Suprapubic skin (tissue), 4 donors: ENCODE measurements at regions not wholly inside any gene's neighbourhood (a gene's known extent, or its start where the extent isn't known, plus 50 kb on each side); places are given as distances from the start of the nearest gene placed in this dataset.

Experiments
- DNase-seq, 2 donors: peaks; one replicate each; pipeline ENCODE4 v3.0.0-alpha.2; 2019; ENCODE audit warnings: low spot score in 2 of 2
- H3K27ac ChIP-seq: fragments of 200-600 bp; sonication (generic); one replicate; pipeline ENCODE4 v1.5.1; 2019
- H3K27me3 ChIP-seq: fragments of 200-600 bp; sonication (generic); one replicate; pipeline ENCODE4 v1.5.1; 2019
- H3K36me3 ChIP-seq: fragments of 200-600 bp; sonication (generic); one replicate; pipeline ENCODE4 v1.5.1; 2019
- H3K4me1 ChIP-seq: fragments of 200-600 bp; sonication (generic); one replicate; pipeline ENCODE4 v1.5.1; 2019
- H3K4me3 ChIP-seq: fragments of 200-600 bp; sonication (generic); one replicate; pipeline ENCODE4 v1.5.1; 2019; ENCODE audit warnings: mild to moderate bottlenecking
- H3K9me3 ChIP-seq: fragments of 200-600 bp; sonication (generic); one replicate; pipeline ENCODE4 v1.5.1; 2019
- EP300 ChIP-seq: sonication (generic); formaldehyde crosslinking; IDR thresholded peaks from one replicate; pipeline ENCODE4 v1.6.1; 2017; ENCODE audit warnings: antibody characterized with exemption
- POLR2A ChIP-seq, 2 donors: fragments of 450-650 bp; IDR thresholded peaks; one replicate each; pipeline ENCODE4 v1.6.1; 2017; ENCODE audit warnings: antibody characterized with exemption in 2 of 2, mild to moderate bottlenecking in 2 of 2, moderate library complexity in 2 of 2
- POLR2AphosphoS5 ChIP-seq, 3 donors: sonication (generic); formaldehyde crosslinking; IDR thresholded peaks; one replicate each; pipeline ENCODE4 v1.6.1; 2017; ENCODE audit warnings: antibody characterized with exemption in 3 of 3
- WGBS: methylation state at CpG from one replicate; pipeline ENCODE4 v1.1.5; 2018; 5-methylcytosine and 5-hydroxymethylcytosine counted together
- TF ChIP-seq, protein P1 (sequence below), 2 donors: fragments of 200-600 bp in 1 of 2; fragments of 450-650 bp in 1 of 2; sonication (generic) in 1 of 2; IDR thresholded peaks; one replicate each; pipeline ENCODE4 v1.5.1; 2016 to 2019; ENCODE audit warnings: antibody characterized with exemption in 2 of 2, mild to moderate bottlenecking in 1 of 2, moderate library complexity in 1 of 2

DNA sequence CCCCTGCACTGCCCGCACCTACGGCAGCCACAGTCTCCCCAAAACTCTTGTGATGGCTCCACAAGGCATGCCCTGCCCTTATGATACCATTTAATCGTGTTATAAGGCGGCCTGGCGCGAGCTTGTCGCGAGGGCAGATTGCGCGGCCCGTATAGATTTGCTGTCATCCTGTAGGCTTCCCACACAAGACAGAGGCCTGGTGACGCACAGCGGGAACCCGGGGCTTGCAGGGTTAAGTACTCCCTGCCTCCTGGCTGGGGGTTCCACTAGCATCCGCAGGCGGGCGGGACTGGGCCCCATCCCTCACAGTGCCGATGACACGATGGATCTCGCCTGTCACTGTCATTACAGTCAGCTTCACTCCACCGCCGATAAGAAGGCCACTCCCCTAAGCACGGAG, 364.9 kb upstream of the IRX2 start:
- TF ChIP-seq POLR2A (IDR thresholded peaks at IDR 0.05) (no peak), POLR2AphosphoS5 (IDR thresholded peaks at IDR 0.05) (no peak), EP300 (no peak)
- TF ChIP-seq, protein P1, sequence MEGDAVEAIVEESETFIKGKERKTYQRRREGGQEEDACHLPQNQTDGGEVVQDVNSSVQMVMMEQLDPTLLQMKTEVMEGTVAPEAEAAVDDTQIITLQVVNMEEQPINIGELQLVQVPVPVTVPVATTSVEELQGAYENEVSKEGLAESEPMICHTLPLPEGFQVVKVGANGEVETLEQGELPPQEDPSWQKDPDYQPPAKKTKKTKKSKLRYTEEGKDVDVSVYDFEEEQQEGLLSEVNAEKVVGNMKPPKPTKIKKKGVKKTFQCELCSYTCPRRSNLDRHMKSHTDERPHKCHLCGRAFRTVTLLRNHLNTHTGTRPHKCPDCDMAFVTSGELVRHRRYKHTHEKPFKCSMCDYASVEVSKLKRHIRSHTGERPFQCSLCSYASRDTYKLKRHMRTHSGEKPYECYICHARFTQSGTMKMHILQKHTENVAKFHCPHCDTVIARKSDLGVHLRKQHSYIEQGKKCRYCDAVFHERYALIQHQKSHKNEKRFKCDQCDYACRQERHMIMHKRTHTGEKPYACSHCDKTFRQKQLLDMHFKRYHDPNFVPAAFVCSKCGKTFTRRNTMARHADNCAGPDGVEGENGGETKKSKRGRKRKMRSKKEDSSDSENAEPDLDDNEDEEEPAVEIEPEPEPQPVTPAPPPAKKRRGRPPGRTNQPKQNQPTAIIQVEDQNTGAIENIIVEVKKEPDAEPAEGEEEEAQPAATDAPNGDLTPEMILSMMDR (IDR thresholded peaks at IDR 0.05), result no peak
- Histone ChIP-seq H3K4me1 (no peaks in the 10 kb centered on the region), H3K27me3 (peaks cover 33% of the 10 kb centered on the region), H3K36me3 (no peaks in the 10 kb centered on the region), H3K4me3 (no peak overlapping the region), H3K9me3 (no peaks in the 10 kb centered on the region), H3K27ac (no peak overlapping the region)
- 52% methylated on average over 23 of the region's 23 CpGs for WGBS
- no peak for DNase-seq

DNA sequence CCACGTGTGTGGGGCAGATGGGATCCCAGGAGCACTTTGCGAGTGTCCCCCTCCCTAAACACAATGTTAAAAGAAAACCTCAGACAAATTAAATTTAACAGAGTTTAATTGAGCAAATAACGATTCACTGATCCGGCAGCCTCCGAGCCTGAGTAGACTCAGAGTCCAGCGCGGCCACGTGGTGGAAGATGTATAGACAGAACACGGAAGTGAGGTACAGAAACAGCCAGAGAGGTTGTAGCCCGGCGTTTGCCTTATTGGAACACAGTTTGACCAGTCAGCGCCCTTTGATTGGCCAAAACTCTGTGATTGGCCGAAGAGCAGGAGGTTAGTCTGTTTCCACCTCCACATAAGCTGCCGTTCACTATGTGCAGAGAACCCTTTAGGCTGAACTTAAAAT, 363.0 kb upstream of the IRX2 start:
- Histone ChIP-seq H3K9me3 (no peaks in the 10 kb centered on the region), H3K27ac (no peak overlapping the region), H3K4me1 (no peaks in the 10 kb centered on the region), H3K4me3 (no peak overlapping the region), H3K27me3 (peaks cover 23% of the 10 kb centered on the region), H3K36me3 (no peaks in the 10 kb centered on the region)
- no peak for DNase-seq
- WGBS, result 90% methylated on average over 14 of the region's 14 CpGs
- no peak for TF ChIP-seq POLR2A (IDR thresholded peaks at IDR 0.05)
- TF ChIP-seq EP300, result no peak
- no peak for TF ChIP-seq POLR2AphosphoS5 (IDR thresholded peaks at IDR 0.05)
- TF ChIP-seq, protein P1 (IDR thresholded peaks at IDR 0.05), result no peak

DNA sequence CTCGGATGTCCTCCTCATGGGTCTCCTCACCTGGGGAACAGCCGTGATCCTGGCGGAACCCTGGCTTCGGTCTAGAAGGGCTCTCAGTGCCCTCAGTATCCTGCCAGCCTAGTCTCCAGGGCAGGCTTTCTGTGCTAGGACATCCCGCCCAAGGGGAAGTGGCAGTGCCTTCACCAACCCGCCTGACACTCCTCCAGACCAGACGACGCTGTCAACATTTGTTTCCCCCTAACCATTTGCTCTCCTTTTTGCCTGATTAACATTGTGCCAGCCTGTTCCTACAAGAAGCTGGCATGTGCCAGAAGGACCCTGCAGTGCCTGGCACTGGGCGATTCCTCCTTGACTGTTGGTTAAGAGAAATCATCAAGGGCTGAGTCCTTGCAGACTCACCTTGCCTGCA, 358.9 kb upstream of the IRX2 start:
- Histone ChIP-seq H3K9me3 (no peaks in the 10 kb centered on the region), H3K27ac (no peak overlapping the region), H3K4me1 (no peaks in the 10 kb centered on the region), H3K4me3 (no peak overlapping the region), H3K36me3 (no peaks in the 10 kb centered on the region), H3K27me3 (peaks cover 29% of the 10 kb centered on the region)
- TF ChIP-seq POLR2A (IDR thresholded peaks at IDR 0.05) (no peak), POLR2AphosphoS5 (IDR thresholded peaks at IDR 0.05) (no peak), EP300 (no peak)
- TF ChIP-seq, protein P1 (IDR thresholded peaks at IDR 0.05), result no peak
- no peak for DNase-seq
- 81% methylated on average over 9 of the region's 9 CpGs for WGBS

DNA sequence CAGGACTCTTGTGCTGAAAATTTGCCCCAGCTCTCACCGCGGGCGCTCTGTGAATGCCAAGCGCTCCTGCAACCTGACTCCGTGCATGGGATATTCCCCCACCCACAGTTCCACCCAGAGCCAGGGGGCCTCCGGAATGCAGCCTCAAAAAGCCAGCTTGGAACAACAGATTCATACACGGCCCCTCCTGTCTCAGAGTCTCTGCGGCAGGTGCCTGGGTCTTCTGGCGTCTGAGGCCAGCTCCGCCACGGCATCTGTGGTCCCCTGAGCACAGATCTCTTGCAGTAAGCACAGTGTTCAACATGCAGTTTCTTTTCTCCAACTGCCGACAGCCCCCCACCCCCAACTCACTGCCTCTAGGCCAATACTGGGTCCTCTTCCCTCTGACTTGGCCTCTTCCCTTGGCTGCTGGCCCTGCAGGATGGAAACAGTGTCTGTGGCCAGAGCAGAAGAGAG, 355.7 kb upstream of the IRX2 start:
- Histone ChIP-seq H3K4me1 (no peaks in the 10 kb centered on the region), H3K27me3 (peaks cover 27% of the 10 kb centered on the region), H3K4me3 (no peak overlapping the region), H3K27ac (no peak overlapping the region), H3K9me3 (no peaks in the 10 kb centered on the region), H3K36me3 (no peaks in the 10 kb centered on the region)
- TF ChIP-seq POLR2AphosphoS5 (IDR thresholded peaks at IDR 0.05), result no peak
- no peak for TF ChIP-seq POLR2A (IDR thresholded peaks at IDR 0.05)
- TF ChIP-seq, protein P1 (IDR thresholded peaks at IDR 0.05), result no peak
- TF ChIP-seq EP300, result no peak
- 40% methylated on average over 12 of the region's 12 CpGs for WGBS
- DNase-seq, result no peak

DNA sequence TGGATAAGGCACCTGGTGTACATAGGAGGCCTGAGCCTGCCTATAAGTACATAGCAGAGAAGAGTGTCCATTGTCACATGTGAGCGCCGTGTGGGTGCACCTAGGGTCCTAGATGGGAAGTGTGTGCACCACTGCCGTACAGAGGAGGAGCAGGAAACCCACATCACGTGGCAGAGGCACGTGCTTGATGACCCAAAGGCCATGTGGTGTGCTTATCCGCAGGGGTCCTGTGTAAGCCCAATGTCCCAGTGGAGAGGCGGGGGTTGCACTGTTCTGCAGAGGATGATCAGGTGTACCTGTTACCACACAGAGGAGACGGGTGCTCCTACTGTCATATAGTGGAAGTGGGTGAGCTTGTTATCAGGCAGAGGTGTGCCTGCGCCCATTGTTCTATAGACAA, 354.1 kb upstream of the IRX2 start:
- H3K4me3 ChIP-seq, result no peak overlapping the region
- H3K4me1 ChIP-seq, result no peaks in the 10 kb centered on the region
- WGBS, result 76% methylated on average over 9 of the region's 9 CpGs
- H3K27ac ChIP-seq, result no peak overlapping the region
- peaks cover 35% of the 10 kb centered on the region for H3K27me3 ChIP-seq
- TF ChIP-seq, protein P1 (IDR thresholded peaks at IDR 0.05), result no peak
- TF ChIP-seq POLR2A (IDR thresholded peaks at IDR 0.05) (no peak), EP300 (no peak), POLR2AphosphoS5 (IDR thresholded peaks at IDR 0.05) (no peak)
- H3K9me3 ChIP-seq, result no peaks in the 10 kb centered on the region
- no peaks in the 10 kb centered on the region for H3K36me3 ChIP-seq
- no peak for DNase-seq
